Upper lobe of right lung (tissue), 1 donor: ENCODE measurements at regions not wholly inside any gene's neighbourhood (a gene's known extent, or its start where the extent isn't known, plus 50 kb on each side); places are given as distances from the start of the nearest gene placed in this dataset.
A peak's percentile ranks its signal among the peaks of the same experiment; 100 is the strongest.

ENCODE experiments used
- ATAC-seq: fragments of 200-7000 bp; cut with Tn5 transposase; one replicate; pipeline ENCODE4 v1.9.1; 2020; ENCODE audit warnings: mild to moderate bottlenecking, moderate library complexity
- DNase-seq: peaks from one replicate; pipeline ENCODE4 v3.0.0-alpha.2; 2020
- H3K27ac ChIP-seq: fragments of 200-600 bp; one replicate; pipeline ENCODE4 v1.8.0; 2022
- H3K27me3 ChIP-seq: fragments of 200-600 bp; one replicate; pipeline ENCODE4 v1.8.0; 2022; ENCODE audit warnings: mild to moderate bottlenecking
- H3K36me3 ChIP-seq: fragments of 200-600 bp; one replicate; pipeline ENCODE4 v1.8.0; 2022
- H3K4me1 ChIP-seq: fragments of 200-600 bp; one replicate; pipeline ENCODE4 v1.8.0; 2022
- H3K4me3 ChIP-seq: fragments of 200-600 bp; one replicate; pipeline ENCODE4 v1.8.0; 2022; ENCODE audit warnings: mild to moderate bottlenecking
- H3K9me3 ChIP-seq: fragments of 200-600 bp; one replicate; pipeline ENCODE4 v1.8.0; 2022
- intact Hi-C: fragments of 100-400 bp; cut with DNase I; formaldehyde crosslinking; loops from one replicate; pipeline ENCODE4 v1.11.0; 2022
- TF ChIP-seq, protein P1 (sequence below): fragments of 200-600 bp; IDR thresholded peaks from one replicate; pipeline ENCODE4 v1.8.0; 2022; ENCODE audit warnings: antibody characterized with exemption
- donor health status: DM: no; HTN: yes; CAD: no; lungs with severe emphysema.

DNA sequence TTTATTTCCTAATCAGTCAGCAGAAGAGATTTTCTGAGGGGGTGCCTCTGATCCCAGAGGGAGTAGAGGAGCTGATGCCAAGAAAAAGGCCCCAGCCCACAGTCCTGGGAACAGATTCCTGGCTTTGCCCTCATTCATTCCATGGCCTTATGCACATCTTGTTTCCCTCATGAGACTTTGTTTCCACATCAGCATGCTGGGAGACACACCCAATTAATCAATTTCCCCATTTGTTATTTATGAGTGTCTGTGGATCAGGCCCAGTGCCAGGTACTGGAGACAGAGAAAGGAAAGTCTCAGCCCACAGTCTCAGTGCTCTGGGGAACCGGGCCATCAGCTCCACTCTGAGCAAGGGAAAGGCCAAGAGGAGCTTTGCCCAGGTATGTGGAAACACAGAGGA is 496.2 kb upstream of the ZMIZ1 start:
- Histone ChIP-seq H3K27ac (no peak overlapping the region), H3K36me3 (no peaks in the 10 kb centered on the region), H3K27me3 (no peaks in the 10 kb centered on the region), H3K9me3 (no peaks in the 10 kb centered on the region), H3K4me1 (peaks cover 4% of the 10 kb centered on the region), H3K4me3 (no peak overlapping the region)
- TF ChIP-seq, protein P1, sequence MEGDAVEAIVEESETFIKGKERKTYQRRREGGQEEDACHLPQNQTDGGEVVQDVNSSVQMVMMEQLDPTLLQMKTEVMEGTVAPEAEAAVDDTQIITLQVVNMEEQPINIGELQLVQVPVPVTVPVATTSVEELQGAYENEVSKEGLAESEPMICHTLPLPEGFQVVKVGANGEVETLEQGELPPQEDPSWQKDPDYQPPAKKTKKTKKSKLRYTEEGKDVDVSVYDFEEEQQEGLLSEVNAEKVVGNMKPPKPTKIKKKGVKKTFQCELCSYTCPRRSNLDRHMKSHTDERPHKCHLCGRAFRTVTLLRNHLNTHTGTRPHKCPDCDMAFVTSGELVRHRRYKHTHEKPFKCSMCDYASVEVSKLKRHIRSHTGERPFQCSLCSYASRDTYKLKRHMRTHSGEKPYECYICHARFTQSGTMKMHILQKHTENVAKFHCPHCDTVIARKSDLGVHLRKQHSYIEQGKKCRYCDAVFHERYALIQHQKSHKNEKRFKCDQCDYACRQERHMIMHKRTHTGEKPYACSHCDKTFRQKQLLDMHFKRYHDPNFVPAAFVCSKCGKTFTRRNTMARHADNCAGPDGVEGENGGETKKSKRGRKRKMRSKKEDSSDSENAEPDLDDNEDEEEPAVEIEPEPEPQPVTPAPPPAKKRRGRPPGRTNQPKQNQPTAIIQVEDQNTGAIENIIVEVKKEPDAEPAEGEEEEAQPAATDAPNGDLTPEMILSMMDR = no peak
- ATAC-seq (peak; percentile 4), DNase-seq (no peak)
- intact Hi-C loops = no loop called here

DNA sequence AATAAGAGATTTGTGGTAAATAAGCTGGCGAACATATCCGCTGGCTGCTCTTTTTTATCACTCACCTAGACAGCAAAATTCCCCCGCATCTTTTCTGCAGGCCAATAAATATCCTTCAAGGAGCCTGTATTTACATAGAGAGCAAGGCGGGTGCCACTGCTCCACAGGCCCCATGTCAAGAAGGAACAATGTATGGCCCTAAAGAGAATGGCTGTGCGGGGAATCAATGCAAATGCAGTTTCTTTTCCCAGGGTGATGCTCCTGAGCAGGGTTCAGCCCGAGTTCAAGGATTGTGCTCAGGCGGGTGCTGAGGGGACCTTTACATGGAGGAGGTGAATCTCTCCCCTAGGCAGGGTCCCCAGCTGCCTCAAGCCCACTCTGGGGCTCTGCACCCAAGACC is 494.2 kb upstream of the ZMIZ1 start:
- H3K4me3 ChIP-seq = no peak overlapping the region
- H3K9me3 ChIP-seq = no peaks in the 10 kb centered on the region
- no peak overlapping the region for H3K27ac ChIP-seq
- H3K27me3 ChIP-seq = no peaks in the 10 kb centered on the region
- DNase-seq (no peak), ATAC-seq (no peak)
- H3K4me1 ChIP-seq = peaks cover 4% of the 10 kb centered on the region
- TF ChIP-seq, protein P1 = no peak
- H3K36me3 ChIP-seq = no peaks in the 10 kb centered on the region
- intact Hi-C loops = no loop called here

DNA sequence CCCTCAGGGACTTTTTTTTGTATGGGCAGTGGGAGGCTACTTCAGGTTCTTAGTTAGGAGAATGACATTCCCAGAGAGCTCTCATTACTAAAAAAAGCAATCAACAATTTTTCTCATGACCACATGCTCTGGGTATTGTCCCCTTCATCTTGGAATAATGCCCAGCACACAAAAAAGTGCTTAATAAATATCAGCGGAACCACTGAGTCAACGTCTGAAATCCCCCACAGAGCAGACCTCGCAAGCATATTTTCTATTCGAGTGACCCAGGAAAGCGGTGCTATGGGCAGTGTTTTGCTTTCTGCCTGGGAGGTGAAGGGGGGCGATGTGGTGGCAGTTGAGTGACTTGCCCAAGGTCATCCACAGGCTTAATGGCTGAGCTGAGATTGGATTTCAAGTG is 493.4 kb upstream of the ZMIZ1 start:
- no peak for ATAC-seq
- Histone ChIP-seq H3K27ac (no peak overlapping the region), H3K4me1 (peaks cover 7% of the 10 kb centered on the region), H3K27me3 (no peaks in the 10 kb centered on the region), H3K4me3 (no peak overlapping the region), H3K36me3 (no peaks in the 10 kb centered on the region), H3K9me3 (no peaks in the 10 kb centered on the region)
- TF ChIP-seq, protein P1 = no peak
- intact Hi-C loops = no loop called here
- DNase-seq = no peak

DNA sequence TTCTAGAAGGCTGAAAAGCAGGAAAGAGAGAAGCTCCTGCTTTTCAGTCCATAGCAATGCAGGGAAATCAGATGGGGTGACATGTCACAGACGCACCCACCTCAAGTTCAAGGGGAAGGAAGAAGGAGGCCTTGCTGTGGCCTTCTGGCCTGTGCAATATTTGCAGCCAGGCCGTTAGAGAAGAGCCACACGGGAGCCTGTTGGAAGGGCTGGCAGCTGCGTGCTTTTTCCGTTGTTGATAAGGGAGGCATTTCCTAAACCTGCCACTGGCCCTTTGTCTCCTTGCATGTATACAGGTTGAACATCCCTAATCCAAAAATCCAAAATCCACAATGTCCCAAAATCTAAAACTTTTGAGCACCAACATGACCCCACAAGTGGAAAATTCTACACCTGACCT is 492.5 kb upstream of the ZMIZ1 start:
- no peaks in the 10 kb centered on the region for H3K36me3 ChIP-seq
- H3K4me3 ChIP-seq = no peak overlapping the region
- intact Hi-C loops = no loop called here
- H3K4me1 ChIP-seq = peaks cover 7% of the 10 kb centered on the region
- TF ChIP-seq, protein P1 = no peak
- DNase-seq (no peak), ATAC-seq (no peak)
- H3K27ac ChIP-seq = no peak overlapping the region
- H3K9me3 ChIP-seq = no peaks in the 10 kb centered on the region
- H3K27me3 ChIP-seq = no peaks in the 10 kb centered on the region

DNA sequence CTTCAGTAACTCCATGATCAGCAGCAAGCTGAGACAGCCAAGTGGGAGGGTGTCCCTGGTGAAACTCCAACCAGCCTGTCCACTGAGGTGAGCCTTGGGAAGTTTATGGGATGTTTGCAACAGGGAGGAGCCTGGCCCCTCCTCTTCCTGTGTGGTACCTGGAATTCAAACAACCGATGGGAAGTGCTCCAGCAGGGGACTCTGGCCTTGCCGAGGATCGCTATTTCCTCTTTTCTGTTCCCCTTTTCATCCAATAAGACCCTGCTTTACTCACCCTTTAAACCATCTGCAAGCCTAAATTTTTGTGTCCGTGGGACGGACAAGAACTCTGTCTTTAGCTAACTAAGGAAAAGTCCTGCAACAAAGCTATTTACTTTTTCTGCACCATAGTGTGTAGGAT is 491.1 kb upstream of the ZMIZ1 start:
- TF ChIP-seq, protein P1 = no peak
- no peak overlapping the region for H3K4me3 ChIP-seq
- DNase-seq (no peak), ATAC-seq (peak; percentile 49)
- peaks cover 6% of the 10 kb centered on the region for H3K4me1 ChIP-seq
- H3K36me3 ChIP-seq = no peaks in the 10 kb centered on the region
- no peak overlapping the region for H3K27ac ChIP-seq
- no peaks in the 10 kb centered on the region for H3K27me3 ChIP-seq
- no peaks in the 10 kb centered on the region for H3K9me3 ChIP-seq
- intact Hi-C loops = no loop called here

DNA sequence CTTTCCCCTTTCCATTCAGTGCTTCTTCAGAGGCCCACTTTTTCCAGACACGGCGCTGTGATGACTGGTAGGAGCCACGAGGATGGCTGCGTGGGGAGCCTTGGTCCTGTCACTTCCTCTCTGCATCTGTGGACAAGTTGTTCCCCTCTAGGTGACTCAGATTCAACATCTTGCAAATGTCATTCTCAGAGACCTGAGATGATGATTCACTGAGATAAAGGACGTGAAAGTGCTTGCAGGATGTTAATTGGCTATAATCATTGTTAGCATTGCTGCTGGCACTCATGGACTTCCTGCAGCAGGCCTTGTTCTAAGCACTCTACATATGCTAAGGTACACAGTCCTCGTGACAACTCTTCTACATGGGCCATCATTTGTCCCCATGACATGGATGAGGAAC is 489.8 kb upstream of the ZMIZ1 start:
- H3K4me1 ChIP-seq = peaks cover 4% of the 10 kb centered on the region
- peak; percentile 80 for ATAC-seq
- peak; percentile 72 for DNase-seq
- H3K36me3 ChIP-seq = no peaks in the 10 kb centered on the region
- no peaks in the 10 kb centered on the region for H3K9me3 ChIP-seq
- H3K27ac ChIP-seq = no peak overlapping the region
- intact Hi-C loops = no loop called here
- no peaks in the 10 kb centered on the region for H3K27me3 ChIP-seq
- no peak overlapping the region for H3K4me3 ChIP-seq
- TF ChIP-seq, protein P1 = no peak
